Activated CD4-positive, alpha-beta T cell treated with anti-CD3 and anti-CD28 coated beads for 48 hours (primary cell): ENCODE measurements at regions not wholly inside any gene's neighbourhood (a gene's known extent, or its start where the extent isn't known, plus 50 kb on each side); places are given as distances from the start of the nearest gene placed in this dataset.

Experiments
- DNase-seq: peaks from one replicate; pipeline ENCODE4 v3.0.0-alpha.2; 2020

GRCh38 chr5:1706021-1706420 is 93.6 kb downstream of the MRPL36 start:
- no peak for DNase-seq

GRCh38 chr5:1704676-1705075 is 95.0 kb downstream of the MRPL36 start:
- no peak for DNase-seq

DNA sequence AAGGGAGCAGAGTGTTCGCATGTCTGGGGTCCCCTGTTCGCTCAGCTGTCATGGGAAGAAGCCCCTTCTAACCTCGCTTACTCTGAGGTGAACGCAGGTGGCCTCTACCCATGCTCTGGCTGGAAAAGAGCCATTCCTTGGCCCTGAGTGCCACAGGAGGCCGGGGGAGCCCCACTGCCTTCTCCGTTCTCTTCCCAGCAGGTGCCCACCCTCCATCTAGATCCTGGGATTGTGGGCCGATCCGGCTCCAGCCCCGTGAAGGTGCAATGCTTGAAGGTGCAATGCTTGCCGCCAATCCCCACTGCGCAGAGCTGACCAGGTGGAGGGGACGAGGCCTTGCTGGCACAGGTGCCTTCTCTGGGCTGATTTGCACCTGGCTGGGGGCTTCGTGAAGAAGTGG is 95.4 kb downstream of the MRPL36 start:
- DNase-seq: no peak

- no peak for DNase-seq
These were observed 96.1 kb downstream of the MRPL36 start for GRCh38 chr5:1703352-1704050.

GRCh38 chr5:1702318-1702717 is 97.3 kb downstream of the MRPL36 start:
- DNase-seq: no peak

DNA sequence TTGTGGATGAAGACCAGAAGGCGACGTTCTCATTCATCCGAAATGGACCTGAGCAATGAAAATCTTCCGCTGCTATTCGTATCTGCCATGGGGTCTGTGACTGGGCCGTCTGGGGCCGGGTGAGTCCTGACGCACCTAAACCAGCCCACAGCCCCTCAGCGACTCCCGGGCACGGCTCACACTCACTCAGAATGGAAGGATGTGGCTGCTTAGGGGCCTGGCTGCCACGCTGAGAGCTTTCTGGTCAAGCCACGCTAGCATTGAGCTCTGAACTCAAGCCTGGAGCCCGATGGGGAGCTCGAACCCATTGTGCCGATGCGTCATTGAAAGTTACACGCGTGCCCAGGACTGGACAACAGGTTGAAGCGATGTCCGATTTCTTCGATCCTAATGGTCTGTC is 97.8 kb downstream of the MRPL36 start:
- DNase-seq: no peak

- no peak for DNase-seq
These were observed 98.3 kb downstream of the MRPL36 start for GRCh38 chr5:1701216-1701864.

DNA sequence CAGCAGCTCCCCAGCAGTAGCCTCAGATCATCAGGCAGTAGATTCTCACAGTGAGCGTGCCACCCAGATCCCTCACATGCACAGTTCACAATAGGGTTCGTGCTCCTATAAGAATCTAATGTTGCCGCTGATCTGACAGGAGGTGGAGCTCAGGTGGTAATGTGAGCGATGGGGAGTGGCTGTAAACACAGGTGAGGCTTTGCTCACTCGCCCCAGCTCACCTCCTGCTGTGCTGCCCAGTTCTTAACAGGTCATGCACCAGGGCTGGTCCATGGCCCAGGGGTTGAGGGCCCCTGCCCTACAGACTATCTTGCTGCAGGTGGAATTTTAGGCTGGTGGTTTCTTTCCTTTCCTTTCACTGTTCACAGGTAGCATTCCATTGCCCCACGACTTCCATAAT is 100.2 kb downstream of the MRPL36 start:
- DNase-seq: no peak

DNA sequence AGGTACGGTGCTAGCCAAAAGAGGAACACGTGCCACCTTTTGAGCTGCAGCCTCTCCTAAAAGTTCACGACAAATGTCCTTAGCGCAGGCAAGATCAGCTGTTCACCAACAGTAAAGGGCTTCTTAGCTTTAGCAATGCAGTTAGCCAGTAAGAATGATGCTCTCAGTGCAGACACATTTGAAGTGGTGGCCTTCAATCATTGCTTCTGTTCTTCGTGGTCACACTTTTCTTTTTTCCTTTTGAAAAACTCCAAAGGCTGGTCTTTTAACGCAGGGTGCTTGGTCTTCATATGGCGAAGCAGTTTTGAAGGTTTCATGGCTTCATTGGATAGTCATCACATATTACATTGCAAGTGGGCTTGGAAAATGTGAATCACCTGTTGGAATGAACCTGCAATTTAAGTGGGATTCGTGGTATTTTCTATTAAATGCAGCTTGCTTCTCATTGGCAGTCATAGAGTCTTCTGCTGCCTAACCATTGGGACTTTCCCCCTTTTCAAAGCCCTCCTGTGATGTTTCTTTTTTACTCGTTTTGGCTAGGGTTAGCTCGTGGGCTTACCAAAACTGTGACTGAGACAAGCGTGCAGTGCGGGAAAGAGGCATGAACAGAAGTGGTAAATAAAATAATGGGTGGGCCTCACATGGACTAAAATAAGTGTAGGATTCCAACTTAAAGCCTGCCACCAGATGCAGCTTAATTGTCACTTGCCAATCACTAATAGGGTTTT is 100.9 kb downstream of the MRPL36 start:
- peak; percentile 19 for DNase-seq

- DNase-seq: no peak
These were observed 107.3 kb downstream of the MRPL36 start for GRCh38 chr5:1692381-1692780.

DNA sequence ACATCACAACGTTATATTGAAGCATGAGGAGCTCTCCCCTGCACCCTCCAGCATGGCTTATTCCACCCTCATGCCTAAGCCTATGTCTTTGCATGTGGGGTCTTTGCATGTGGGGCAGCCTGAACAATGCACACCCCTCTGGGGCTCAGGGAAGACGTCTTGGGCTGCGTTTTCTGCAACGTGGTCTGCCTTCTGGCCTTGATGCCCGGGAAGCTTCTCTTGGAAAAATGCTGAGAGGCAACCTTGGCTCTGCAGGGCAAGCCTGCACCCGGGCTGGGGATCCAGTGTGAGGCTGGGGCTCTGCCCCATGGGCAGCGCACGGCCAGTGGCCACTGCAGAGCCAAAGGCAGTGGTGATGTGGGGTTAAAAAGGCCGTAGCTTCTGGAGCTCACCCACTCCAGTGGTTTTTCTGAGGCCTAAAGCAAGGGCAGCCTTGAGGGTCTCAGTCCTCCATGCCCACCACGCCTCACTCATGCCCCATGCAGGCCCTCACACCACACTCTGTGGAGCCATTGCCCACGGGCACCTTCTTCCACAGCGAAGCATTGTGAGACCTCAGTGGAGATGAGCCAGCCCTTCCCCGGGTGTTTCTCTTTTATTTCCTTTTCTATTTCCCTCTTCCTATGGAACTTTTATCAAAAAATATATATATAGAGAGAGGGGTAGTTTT is 112.2 kb downstream of the MRPL36 start:
- DNase-seq: no peak

DNA sequence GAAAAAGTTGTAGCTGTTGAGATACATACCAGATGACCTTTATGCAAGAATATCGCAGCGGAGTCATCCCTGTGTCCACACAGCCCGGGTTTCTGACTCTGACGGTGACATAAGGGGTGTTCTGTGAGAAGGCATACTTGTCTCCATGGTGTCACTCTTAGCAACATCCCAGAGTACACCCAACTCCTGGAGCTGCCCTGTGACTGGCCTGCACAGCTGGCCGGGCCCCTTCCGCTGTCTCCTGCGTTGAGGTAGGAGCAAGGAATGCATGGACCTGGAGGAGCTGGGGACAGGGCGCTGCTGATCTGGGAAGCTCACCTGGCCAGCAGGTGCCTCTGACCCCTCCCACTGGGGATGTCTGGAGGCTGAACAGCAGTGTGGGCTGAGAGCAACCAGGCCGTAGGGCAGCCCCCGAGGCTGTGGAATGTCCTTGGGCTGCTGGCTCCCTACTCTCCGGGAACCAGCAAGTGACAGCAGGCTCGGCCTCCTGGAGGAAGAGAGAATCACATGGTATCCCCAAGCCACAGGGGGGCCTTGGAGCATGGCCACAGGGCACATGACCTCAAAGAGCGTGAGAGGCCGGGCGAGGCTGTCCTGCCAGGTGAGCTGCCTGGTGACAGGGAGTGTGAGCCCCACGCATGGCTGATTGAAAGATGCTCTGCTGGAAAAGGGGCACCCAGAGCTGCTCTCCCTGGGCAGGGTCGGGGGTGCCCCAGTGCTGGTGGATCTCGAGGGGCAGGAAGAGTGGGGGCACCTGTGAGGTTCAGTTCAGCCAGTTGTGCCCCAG is 113.4 kb downstream of the MRPL36 start:
- no peak for DNase-seq

- no peak for DNase-seq
These were observed 114.6 kb downstream of the MRPL36 start for GRCh38 chr5:1685066-1685465.

DNA sequence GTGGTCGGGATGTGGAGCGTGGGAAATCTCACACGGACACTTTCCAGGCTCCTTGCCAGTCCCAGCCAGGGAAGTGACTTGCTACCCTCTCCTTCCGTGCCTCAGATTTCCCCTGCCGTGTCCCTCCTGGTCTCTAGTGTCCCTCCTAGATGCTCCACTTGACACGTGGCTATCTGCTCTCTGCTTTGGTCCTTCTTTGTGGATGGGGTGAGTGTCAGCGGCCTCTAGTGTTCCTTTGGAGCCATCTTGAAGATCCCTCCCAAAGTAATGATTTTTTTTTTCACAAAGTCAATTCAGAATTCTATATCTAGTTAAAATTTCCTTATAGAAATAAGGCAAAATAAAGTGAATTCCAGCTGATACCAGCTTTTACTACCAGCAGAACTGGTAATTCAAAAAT is 117.7 kb downstream of the MRPL36 start:
- no peak for DNase-seq

- no peak for DNase-seq
These were observed 126.5 kb downstream of the MRPL36 start for GRCh38 chr5:1673042-1673677.

GRCh38 chr5:1672396-1672795 is 127.2 kb downstream of the MRPL36 start:
- DNase-seq: no peak

DNA sequence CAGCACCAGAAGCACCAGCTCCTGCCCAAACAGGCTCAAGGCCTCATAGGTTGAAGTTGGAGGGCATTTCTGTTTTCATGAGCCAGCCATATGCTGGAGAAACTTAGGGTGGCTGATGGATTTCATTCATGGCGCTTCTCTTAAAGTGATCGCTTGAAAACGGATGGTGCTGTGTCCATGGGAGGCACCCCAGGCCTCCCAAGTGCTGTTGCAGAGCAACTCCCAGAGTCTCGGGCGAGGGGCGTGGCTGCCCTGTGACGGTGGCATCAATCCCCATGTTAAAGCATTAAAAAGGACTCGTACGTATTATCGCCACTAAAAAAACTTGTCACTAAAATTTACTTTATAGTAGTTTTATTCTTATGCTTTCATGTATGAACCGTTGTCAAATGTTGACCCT is 128.3 kb downstream of the MRPL36 start:
- no peak for DNase-seq

- peak; percentile 47 for DNase-seq
These were observed 129.3 kb downstream of the MRPL36 start for GRCh38 chr5:1670351-1670750.

- no peak for DNase-seq
These were observed 130.1 kb downstream of the MRPL36 start for GRCh38 chr5:1669276-1670155.

DNA sequence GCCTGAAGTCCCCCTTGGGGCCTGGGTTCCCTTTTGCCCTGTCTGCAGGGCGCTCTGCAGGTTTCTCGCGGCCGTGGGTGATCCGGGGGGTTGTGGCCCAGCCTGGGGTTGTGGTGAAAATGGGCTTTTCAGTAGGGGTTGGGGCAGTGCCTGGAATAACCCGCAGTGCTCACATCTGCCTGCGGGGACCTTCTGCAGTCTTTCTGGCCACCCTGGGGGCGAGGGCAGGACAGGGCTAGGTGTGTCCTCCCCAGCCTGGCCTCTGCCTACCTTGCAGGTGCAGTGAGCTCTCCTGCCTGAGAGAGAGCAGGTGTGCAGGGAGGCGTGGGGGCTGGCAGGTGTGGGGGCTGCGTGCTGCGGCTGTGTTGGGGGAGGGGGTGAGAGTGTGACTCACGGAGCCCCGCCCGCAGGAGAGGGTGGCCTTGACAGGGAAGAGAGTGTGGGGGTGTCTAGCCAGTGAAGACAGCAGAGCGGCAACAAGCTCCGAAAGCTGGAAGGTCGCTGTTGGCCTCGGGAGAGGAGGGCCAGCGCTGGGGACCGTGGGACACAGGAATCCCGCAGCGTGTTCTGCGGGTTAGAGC is 131.4 kb downstream of the MRPL36 start:
- DNase-seq: no peak

DNA sequence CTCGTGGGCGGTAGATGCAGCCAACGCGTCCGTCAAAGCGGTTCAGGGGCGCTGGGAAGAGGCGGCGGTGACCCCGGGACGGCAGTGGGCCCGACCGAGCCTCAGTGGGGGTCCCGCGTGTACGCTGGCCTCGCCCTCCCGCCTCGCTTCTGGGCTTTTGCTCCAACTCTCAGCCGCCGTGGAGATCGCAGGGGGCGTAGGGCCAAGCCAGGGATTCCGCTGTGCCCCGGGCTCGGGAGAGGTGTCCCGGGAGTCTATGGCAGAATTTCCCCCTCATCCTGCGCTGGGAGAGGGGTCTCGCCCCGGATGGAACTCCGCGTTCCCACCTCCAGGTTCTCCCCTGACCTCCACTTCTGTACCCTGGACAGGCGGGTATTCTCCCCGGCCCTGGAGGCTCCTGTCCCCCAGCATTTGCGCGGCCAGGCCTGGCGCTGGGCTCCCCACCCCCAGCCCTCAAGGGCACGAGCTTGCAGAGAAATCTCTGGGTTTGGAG is 131.9 kb downstream of the MRPL36 start:
- no peak for DNase-seq
